ENCODE measurements at regions not wholly inside any gene's neighbourhood (a gene's known extent, or its start where the extent isn't known, plus 50 kb on each side); places are given as distances from the start of the nearest gene placed in this dataset.

- Mint-ChIP-seq H3K36me3 (no peaks in the 10 kb centered on the region), H3K27me3 (peaks cover 9% of the 10 kb centered on the region), H3K4me3 (no peak overlapping the region), H3K27ac (no peak overlapping the region), H3K4me1 (no peaks in the 10 kb centered on the region), H3K9me3 (no peaks in the 10 kb centered on the region)
- ATAC-seq, result no peak
Observed at GRCh38 chr9:88746029-88746742, 211.2 kb downstream of the NXNL2 start.

DNA sequence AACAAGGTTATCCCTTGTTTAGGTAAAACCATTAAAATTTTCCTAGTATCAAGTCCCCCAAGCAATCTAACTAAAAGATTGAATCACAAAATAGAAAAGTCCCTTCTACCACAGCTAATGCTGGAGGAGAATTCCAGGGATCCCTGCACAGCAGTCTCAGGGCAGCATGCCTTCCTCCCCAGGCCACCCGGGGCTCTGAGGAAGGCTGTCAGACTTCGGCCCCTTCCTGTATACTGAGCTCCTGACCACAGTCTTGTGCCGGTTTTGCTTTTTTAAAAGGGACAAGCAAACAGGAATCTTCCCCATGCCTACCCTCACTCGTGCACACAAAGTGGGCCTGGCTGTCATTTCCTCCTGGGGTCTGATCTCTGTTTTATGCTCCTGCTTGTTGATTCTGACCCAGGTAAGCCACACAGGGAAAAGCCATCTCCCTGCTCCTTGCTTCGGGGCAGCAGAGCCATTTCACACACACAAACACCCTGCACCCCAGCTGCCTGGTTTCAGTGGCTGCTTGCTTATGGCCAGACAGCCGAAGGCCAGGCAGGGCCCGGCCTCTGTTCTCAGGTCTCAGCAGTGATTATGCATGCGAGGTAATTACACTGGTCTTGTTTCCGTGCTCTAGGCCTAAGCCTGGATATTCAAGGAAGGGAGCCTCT, 211.9 kb downstream of the NXNL2 start:
- Mint-ChIP-seq H3K9me3 (no peaks in the 10 kb centered on the region), H3K27me3 (peaks cover 6% of the 10 kb centered on the region), H3K36me3 (no peaks in the 10 kb centered on the region), H3K27ac (no peak overlapping the region), H3K4me1 (no peaks in the 10 kb centered on the region), H3K4me3 (no peak overlapping the region)
- no peak for ATAC-seq

- no peaks in the 10 kb centered on the region for H3K9me3 Mint-ChIP-seq
Observed at GRCh38 chr9:88747768-88748167, 212.8 kb downstream of the NXNL2 start.

GRCh38 chr9:88748566-88749261, 213.7 kb downstream of the NXNL2 start:
- ATAC-seq, result no peak
- no peaks in the 10 kb centered on the region for H3K36me3 Mint-ChIP-seq
- H3K27ac Mint-ChIP-seq, result no peak overlapping the region
- peaks cover 9% of the 10 kb centered on the region for H3K27me3 Mint-ChIP-seq
- H3K4me1 Mint-ChIP-seq, result no peaks in the 10 kb centered on the region
- H3K4me3 Mint-ChIP-seq, result no peak overlapping the region
- H3K9me3 Mint-ChIP-seq, result no peaks in the 10 kb centered on the region

More at GRCh38 chr9:88747768-88748167, 212.8 kb downstream of the NXNL2 start:
- H3K27ac Mint-ChIP-seq, result no peak overlapping the region
- ATAC-seq, result no peak
- H3K36me3 Mint-ChIP-seq, result no peaks in the 10 kb centered on the region
- H3K4me3 Mint-ChIP-seq, result no peak overlapping the region
- H3K4me1 Mint-ChIP-seq, result no peaks in the 10 kb centered on the region
- peaks cover 6% of the 10 kb centered on the region for H3K27me3 Mint-ChIP-seq

- no peak overlapping the region for H3K27ac Mint-ChIP-seq
- no peak overlapping the region for H3K4me3 Mint-ChIP-seq
- H3K36me3 Mint-ChIP-seq, result no peaks in the 10 kb centered on the region
- no peaks in the 10 kb centered on the region for H3K4me1 Mint-ChIP-seq
- H3K27me3 Mint-ChIP-seq, result peaks cover 9% of the 10 kb centered on the region
- no peak for ATAC-seq
- no peaks in the 10 kb centered on the region for H3K9me3 Mint-ChIP-seq
Observed at GRCh38 chr9:88749420-88749819, 214.4 kb downstream of the NXNL2 start.

GRCh38 chr9:88750832-88751360, 215.9 kb downstream of the NXNL2 start:
- Mint-ChIP-seq H3K4me1 (no peaks in the 10 kb centered on the region), H3K4me3 (no peak overlapping the region), H3K36me3 (no peaks in the 10 kb centered on the region), H3K9me3 (no peaks in the 10 kb centered on the region), H3K27me3 (peaks cover 9% of the 10 kb centered on the region), H3K27ac (no peak overlapping the region)
- ATAC-seq, result no peak

DNA sequence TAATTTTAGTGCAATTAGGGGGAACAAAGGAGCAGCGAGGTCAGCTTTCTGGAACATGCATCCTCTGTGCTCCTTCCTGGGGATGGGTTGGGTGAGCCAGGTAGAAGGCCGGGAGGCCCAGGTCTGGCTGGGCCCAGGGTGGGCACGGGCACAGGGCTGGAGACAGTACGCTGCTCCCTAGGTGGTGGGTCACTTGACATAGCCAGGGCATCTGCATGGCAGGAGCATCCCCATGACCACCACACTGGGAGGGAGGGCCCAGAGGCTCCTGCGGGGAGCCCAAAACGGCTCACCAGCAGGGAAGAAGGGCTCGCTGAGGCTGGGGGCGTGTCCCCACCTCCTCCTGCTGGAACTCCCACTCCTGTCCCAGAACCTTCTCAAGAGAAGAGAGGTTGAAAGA, 216.8 kb downstream of the NXNL2 start:
- Mint-ChIP-seq H3K4me3 (no peak overlapping the region), H3K27ac (no peak overlapping the region), H3K27me3 (peaks cover 9% of the 10 kb centered on the region), H3K4me1 (no peaks in the 10 kb centered on the region), H3K36me3 (no peaks in the 10 kb centered on the region), H3K9me3 (no peaks in the 10 kb centered on the region)
- ATAC-seq, result no peak

DNA sequence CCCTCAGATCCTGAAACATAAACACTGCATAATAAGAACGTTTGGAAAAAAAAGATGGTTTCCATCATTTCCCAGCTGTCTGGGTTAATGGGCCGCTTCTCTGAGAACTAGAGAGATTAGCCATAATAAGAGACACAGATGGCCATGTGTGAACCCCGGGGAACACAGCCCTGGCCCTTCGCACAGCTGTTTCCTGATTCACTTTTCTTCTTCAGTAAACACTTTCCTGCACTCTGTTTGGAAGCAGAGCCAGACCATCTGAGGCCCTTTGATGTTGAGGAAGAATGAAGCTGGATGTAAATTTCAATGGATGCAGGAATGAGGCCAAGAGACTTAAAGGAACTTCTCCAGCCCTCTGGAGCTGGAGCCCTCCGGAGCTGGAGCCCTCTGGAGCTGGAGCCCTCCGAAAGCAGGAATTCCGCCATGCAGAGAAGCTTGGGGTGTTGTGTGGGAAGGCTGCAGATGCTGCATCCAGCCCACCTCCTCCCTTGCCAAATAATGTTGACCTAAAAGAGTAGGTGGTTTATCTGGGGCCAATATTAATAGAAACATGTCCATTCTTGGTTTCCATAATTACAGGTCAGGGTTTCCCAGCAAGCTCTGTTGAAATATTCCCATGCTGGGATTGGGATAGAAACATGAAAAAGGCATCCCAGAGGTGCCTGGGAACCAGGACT, 218.9 kb downstream of the NXNL2 start:
- Mint-ChIP-seq H3K9me3 (no peaks in the 10 kb centered on the region), H3K4me1 (no peaks in the 10 kb centered on the region), H3K4me3 (no peak overlapping the region), H3K27me3 (peaks cover 20% of the 10 kb centered on the region), H3K36me3 (no peaks in the 10 kb centered on the region), H3K27ac (no peak overlapping the region)
- ATAC-seq, result no peak

DNA sequence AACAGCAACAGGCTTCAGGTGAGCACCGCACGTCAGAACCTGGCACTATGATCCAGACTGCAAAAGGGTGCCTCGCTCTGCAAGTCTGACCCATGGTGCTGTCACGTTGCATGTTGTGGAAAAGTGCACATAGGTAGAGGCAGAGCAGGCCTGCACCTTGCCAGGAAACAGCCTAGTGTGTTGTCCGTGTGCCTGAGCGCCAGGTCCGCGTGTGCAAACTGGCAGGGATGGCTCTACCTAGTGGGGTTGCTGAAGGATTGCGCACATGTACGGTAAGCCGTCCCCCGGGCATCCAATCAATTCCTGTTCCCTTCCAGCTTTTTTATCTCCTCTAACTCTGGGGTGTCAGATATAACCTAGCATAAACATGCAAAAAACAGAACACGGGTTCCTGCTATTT, 219.5 kb downstream of the NXNL2 start:
- Mint-ChIP-seq H3K4me1 (no peaks in the 10 kb centered on the region), H3K36me3 (no peaks in the 10 kb centered on the region)

DNA sequence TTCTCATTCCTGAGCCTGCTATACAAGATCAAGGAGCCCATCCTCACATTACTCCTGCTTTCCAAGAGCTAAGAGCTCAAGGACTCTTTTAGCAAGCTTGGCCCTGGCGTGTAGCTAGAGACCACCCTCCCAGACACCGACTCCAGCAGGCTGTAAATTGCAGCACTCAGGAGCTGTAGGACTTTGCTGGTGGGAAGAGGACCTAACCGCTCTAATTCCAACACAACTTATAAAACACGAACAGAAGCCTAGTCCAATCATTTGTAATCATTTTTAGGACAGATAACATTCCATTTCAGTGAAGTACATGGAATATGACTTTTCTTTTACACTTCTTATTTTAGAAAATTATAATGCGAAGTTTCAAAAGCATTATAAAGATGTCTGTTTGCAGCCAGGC, 219.9 kb downstream of the NXNL2 start:
- H3K27me3 Mint-ChIP-seq, result peaks cover 22% of the 10 kb centered on the region
- ATAC-seq, result no peak

More for the DNA sequence above, 219.5 kb downstream of the NXNL2 start:
- Mint-ChIP-seq H3K9me3 (no peaks in the 10 kb centered on the region), H3K27me3 (peaks cover 22% of the 10 kb centered on the region), H3K27ac (no peak overlapping the region), H3K4me3 (no peak overlapping the region)
- ATAC-seq, result no peak

GRCh38 chr9:88757406-88758010, 222.5 kb downstream of the NXNL2 start:
- H3K36me3 Mint-ChIP-seq, result no peaks in the 10 kb centered on the region
- H3K4me3 Mint-ChIP-seq, result no peak overlapping the region
- H3K27me3 Mint-ChIP-seq, result peaks cover 18% of the 10 kb centered on the region
- ATAC-seq, result no peak
- no peaks in the 10 kb centered on the region for H3K9me3 Mint-ChIP-seq
- no peaks in the 10 kb centered on the region for H3K4me1 Mint-ChIP-seq
- H3K27ac Mint-ChIP-seq, result no peak overlapping the region

More for the DNA sequence above, 219.9 kb downstream of the NXNL2 start:
- Mint-ChIP-seq H3K9me3 (no peaks in the 10 kb centered on the region), H3K36me3 (no peaks in the 10 kb centered on the region), H3K27ac (no peak overlapping the region), H3K4me1 (no peaks in the 10 kb centered on the region), H3K4me3 (no peak overlapping the region)

GRCh38 chr9:88759364-88759763, 224.4 kb downstream of the NXNL2 start:
- Mint-ChIP-seq H3K4me1 (no peaks in the 10 kb centered on the region), H3K36me3 (no peaks in the 10 kb centered on the region), H3K27me3 (peaks cover 13% of the 10 kb centered on the region), H3K4me3 (no peak overlapping the region), H3K9me3 (no peaks in the 10 kb centered on the region), H3K27ac (no peak overlapping the region)
- no peak for ATAC-seq

- no peak for ATAC-seq
- Mint-ChIP-seq H3K27ac (no peak overlapping the region), H3K36me3 (no peaks in the 10 kb centered on the region), H3K4me3 (no peak overlapping the region), H3K9me3 (no peaks in the 10 kb centered on the region), H3K27me3 (peaks cover 4% of the 10 kb centered on the region), H3K4me1 (no peaks in the 10 kb centered on the region)
Observed at GRCh38 chr9:88766778-88767503, 224.3 kb upstream of the S1PR3 start.

GRCh38 chr9:88767504-88767790, 223.8 kb upstream of the S1PR3 start:
- Mint-ChIP-seq H3K9me3 (no peaks in the 10 kb centered on the region), H3K4me1 (no peaks in the 10 kb centered on the region), H3K27me3 (peaks cover 9% of the 10 kb centered on the region), H3K36me3 (no peaks in the 10 kb centered on the region), H3K27ac (no peak overlapping the region), H3K4me3 (no peak overlapping the region)
- no peak for ATAC-seq

Data from stimulated activated memory B cell treated with anti-CD40 and anti-IgM and Interleukin-4, amounts not matched to agents 10 μg/mL and 1 μg/mL and 100 μg/mL, for 72 hours (primary cell).